GM23338 (cell line): ENCODE measurements at regions not wholly inside any gene's neighbourhood (a gene's known extent, or its start where the extent isn't known, plus 50 kb on each side); places are given as distances from the start of the nearest gene placed in this dataset.

ENCODE experiments used
- CREB1 ChIP-seq: fragments of 250-450 bp; sonication (Bioruptor Pico); IDR thresholded peaks from 2 replicates; pipeline ENCODE4 v1.5.0; 2020; ENCODE audit warnings: low read depth, mild to moderate bottlenecking, moderate library complexity
- CTCF ChIP-seq, 2 experiments: fragments of 200-600 bp in 1 of 2; sonication (generic) in 1 of 2; conservative IDR thresholded peaks; 2 replicates each; pipeline versions ENCODE4 v1.5.1 to v1.6.1; 2016 to 2017; ENCODE audit warnings: antibody characterized with exemption in 2 of 2, low read depth in 2 of 2, mild to moderate bottlenecking in 2 of 2, moderate library complexity in 1 of 2
- EZH2 ChIP-seq: fragments of 200-600 bp; sonication (generic); IDR thresholded peaks from one replicate; pipeline ENCODE4 v1.8.0; 2017; ENCODE audit warnings: antibody characterized with exemption, mild to moderate bottlenecking, low read depth; ENCODE audit not compliant: unreplicated experiment
- EZH2phosphoT487 ChIP-seq: fragments of 200-600 bp; sonication (generic); IDR thresholded peaks from one replicate; pipeline ENCODE4 v1.8.1; 2018; ENCODE audit warnings: antibody characterized with exemption; ENCODE audit not compliant: unreplicated experiment
- POLR2AphosphoS5 ChIP-seq: IDR thresholded peaks from 2 replicates; pipeline ENCODE4 v1.6.1; 2016; ENCODE audit warnings: antibody characterized with exemption, low read depth
- REST ChIP-seq: IDR thresholded peaks from one replicate; pipeline ENCODE4 v1.6.1; 2018; ENCODE audit warnings: antibody characterized with exemption; ENCODE audit not compliant: unreplicated experiment
- STAT1 ChIP-seq: IDR thresholded peaks from one replicate; pipeline ENCODE4 v1.6.1; 2016; ENCODE audit warnings: antibody characterized with exemption; ENCODE audit not compliant: unreplicated experiment
- TF ChIP-seq, protein P1 (sequence below): IDR thresholded peaks from 2 replicates; pipeline ENCODE4 v1.6.1; 2016; ENCODE audit warnings: antibody characterized with exemption

DNA sequence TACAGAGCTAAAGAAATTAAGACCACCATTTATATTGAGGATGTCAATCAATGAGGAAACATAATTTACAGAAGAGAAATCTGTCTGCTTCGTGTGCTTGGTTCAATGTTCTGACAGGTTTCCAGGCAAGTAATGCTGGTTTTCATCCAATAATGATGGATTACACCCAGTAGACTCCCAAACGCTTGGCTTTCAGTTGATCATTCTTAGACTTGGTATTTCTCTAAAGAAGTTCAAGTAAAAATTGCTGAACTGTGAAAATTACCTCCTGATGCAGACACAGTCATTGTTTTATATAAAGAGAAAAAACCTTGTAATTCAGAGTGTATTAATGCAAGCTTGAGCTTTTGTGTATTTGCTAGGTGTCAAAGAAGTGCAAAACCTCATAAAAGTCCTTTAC lies 85.0 kb downstream of the VCX3A start:
- no peak for TF ChIP-seq CTCF (conservative IDR thresholded peaks at IDR 0.05; ENCODE audit: low read depth in 2 of 2)
- no peak for TF ChIP-seq EZH2phosphoT487
- no peak for TF ChIP-seq EZH2
- TF ChIP-seq POLR2AphosphoS5 = no peak
- no peak for TF ChIP-seq STAT1
- TF ChIP-seq REST = no peak
- no peak for TF ChIP-seq CREB1 (CRISPR knock-in tag)
- TF ChIP-seq, protein P1, sequence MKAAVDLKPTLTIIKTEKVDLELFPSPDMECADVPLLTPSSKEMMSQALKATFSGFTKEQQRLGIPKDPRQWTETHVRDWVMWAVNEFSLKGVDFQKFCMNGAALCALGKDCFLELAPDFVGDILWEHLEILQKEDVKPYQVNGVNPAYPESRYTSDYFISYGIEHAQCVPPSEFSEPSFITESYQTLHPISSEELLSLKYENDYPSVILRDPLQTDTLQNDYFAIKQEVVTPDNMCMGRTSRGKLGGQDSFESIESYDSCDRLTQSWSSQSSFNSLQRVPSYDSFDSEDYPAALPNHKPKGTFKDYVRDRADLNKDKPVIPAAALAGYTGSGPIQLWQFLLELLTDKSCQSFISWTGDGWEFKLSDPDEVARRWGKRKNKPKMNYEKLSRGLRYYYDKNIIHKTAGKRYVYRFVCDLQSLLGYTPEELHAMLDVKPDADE = no peak
